B cell (primary cell): ENCODE measurements at regions not wholly inside any gene's neighbourhood (a gene's known extent, or its start where the extent isn't known, plus 50 kb on each side); places are given as distances from the start of the nearest gene placed in this dataset.
A peak's percentile ranks its signal among the peaks of the same experiment; 100 is the strongest.

Source experiments
- ATAC-seq: fragments of 200-7000 bp; cut with Tn5 transposase; one replicate; pipeline ENCODE4 v1.10.0; 2021; ENCODE audit warnings: low read depth, mild to moderate bottlenecking, moderate number of reproducible peaks, moderate library complexity
- CTCF ChIA-PET: fragments of 350-600 bp; sonication (Branson Sonifier 250); formaldehyde crosslinking; loops from one replicate; lab custom pipeline; 2021; ENCODE audit warnings: antibody characterized with exemption, inconsistent platforms; lab: Charles Lee
- POLR2A ChIA-PET: fragments of 350-600 bp; sonication (Branson Sonifier 250); formaldehyde crosslinking; loops from one replicate; lab custom pipeline; 2021; ENCODE audit warnings: antibody characterized with exemption; lab: Charles Lee
- DNase-seq: peaks from one replicate; pipeline ENCODE4 v3.0.0; 2013
- H2AFZ ChIP-seq: 2 replicates; pipeline ENCODE4 v1.6.1; 2012; ENCODE audit warnings: mild to moderate bottlenecking, low read depth, low read length; ENCODE audit not compliant: insufficient read depth, poor library complexity, severe bottlenecking
- H3K27ac ChIP-seq, 2 donors: 1 replicate in 1 of 2; 2 replicates in 1 of 2; pipeline ENCODE4 v1.5.1; 2012 to 2013; ENCODE audit warnings: low read length in 2 of 2, mild to moderate bottlenecking in 2 of 2, moderate library complexity in 1 of 2
- H3K27me3 ChIP-seq, 4 experiments: fragments of 200-600 bp in 1 of 4; sonication (generic) in 1 of 4; replicated peaks in 1 of 4; 1 replicate in 2 of 4; 2 replicates in 2 of 4; pipeline versions ENCODE4 v1.6.1 to v1.7.0; 2013 to 2016; ENCODE audit warnings: low read length in 3 of 4, mild to moderate bottlenecking in 2 of 4, mixed read lengths in 1 of 4, moderate library complexity in 1 of 4; ENCODE audit not compliant: insufficient read depth in 4 of 4, control insufficient read depth in 3 of 4; ENCODE audit errors: control extremely low read depth in 1 of 4
- H3K36me3 ChIP-seq, 2 experiments: replicated peaks in 1 of 2; 1 replicate in 1 of 2; 2 replicates in 1 of 2; pipeline versions ENCODE4 v1.6.1 to v1.7.1; 2013; ENCODE audit warnings: low read length in 1 of 2; ENCODE audit not compliant: insufficient read depth in 2 of 2, control insufficient read depth in 1 of 2; ENCODE audit errors: control extremely low read depth in 1 of 2, extremely low read depth in 1 of 2
- H3K4me1 ChIP-seq, 2 donors: fragments of 200-600 bp in 1 of 2; sonication (generic) in 1 of 2; 1 replicate in 1 of 2; 2 replicates in 1 of 2; pipeline versions ENCODE4 v1.5.1 to v1.6.1; 2013 to 2017; ENCODE audit warnings: low read length in 2 of 2; ENCODE audit not compliant: control insufficient read depth in 2 of 2, insufficient read depth in 2 of 2
- H3K4me2 ChIP-seq: replicated peaks from 2 replicates; pipeline ENCODE3; 2012; ENCODE audit warnings: mild to moderate bottlenecking, low read depth, low read length; ENCODE audit not compliant: poor library complexity, severe bottlenecking
- H3K4me3 ChIP-seq, 5 experiments: fragments of 200-600 bp in 1 of 5; sonication (generic) in 1 of 5; 1 replicate in 3 of 5; 2 replicates in 2 of 5; pipeline versions ENCODE4 v1.5.1 to v1.7.0; 2011 to 2016; ENCODE audit warnings: low read length in 4 of 5, mild to moderate bottlenecking in 4 of 5, low read depth in 2 of 5, control low read depth in 1 of 5, moderate library complexity in 1 of 5; ENCODE audit not compliant: insufficient read depth in 1 of 5; ENCODE audit errors: control extremely low read depth in 1 of 5, extremely low read depth in 1 of 5
- H3K79me2 ChIP-seq: fragments of 200-600 bp; sonication (generic); one replicate; pipeline ENCODE4 v1.6.0; 2016; ENCODE audit warnings: low read length; ENCODE audit not compliant: control insufficient read depth, insufficient read depth
- H3K9ac ChIP-seq: fragments of 200-600 bp; sonication (generic); 2 replicates; pipeline ENCODE4 v1.6.1; 2017; ENCODE audit warnings: mild to moderate bottlenecking, low read length, moderate library complexity
- H3K9me3 ChIP-seq, 3 donors: one replicate each; pipeline versions ENCODE4 v1.6.1 to v1.7.1; 2013; ENCODE audit warnings: low read length in 2 of 3; ENCODE audit not compliant: control insufficient read depth in 2 of 3, insufficient read depth in 1 of 3; ENCODE audit errors: control extremely low read depth in 1 of 3
- H4K20me1 ChIP-seq: 2 replicates; pipeline ENCODE4 v1.6.0; 2012; ENCODE audit warnings: mild to moderate bottlenecking, low read length; ENCODE audit not compliant: insufficient read depth, control insufficient read depth, poor library complexity, severe bottlenecking
- H3K27ac Mint-ChIP-seq: one replicate; pipeline ENCODE4 v1.8.0; 2021; ENCODE audit warnings: mixed read lengths
- H3K27me3 Mint-ChIP-seq: one replicate; pipeline ENCODE4 v1.8.0; 2021; ENCODE audit warnings: mixed read lengths
- H3K4me1 Mint-ChIP-seq: one replicate; pipeline ENCODE4 v1.8.0; 2021; ENCODE audit warnings: mixed read lengths
- H3K4me3 Mint-ChIP-seq: one replicate; pipeline ENCODE4 v1.8.0; 2021; ENCODE audit warnings: mixed read lengths
- H3K9me3 Mint-ChIP-seq: one replicate; pipeline ENCODE4 v1.8.0; 2022; ENCODE audit warnings: mixed read lengths; ENCODE audit not compliant: insufficient read depth
- EZH2 ChIP-seq: IDR thresholded peaks from 2 replicates; pipeline ENCODE4 v1.6.1; 2012; ENCODE audit warnings: borderline replicate concordance, low read depth, mild to moderate bottlenecking, moderate library complexity, low read length; ENCODE audit not compliant: insufficient read depth, poor library complexity, severe bottlenecking
- WGBS: methylation state at CpG from one replicate; pipeline ENCODE4 v1.1.5; 2013; ENCODE audit warnings: missing lambda C conversion rate; ENCODE audit not compliant: insufficient coverage; 5-methylcytosine and 5-hydroxymethylcytosine counted together
- intact Hi-C: fragments of 100-400 bp; cut with micrococcal nuclease; formaldehyde crosslinking; loops from one replicate; pipeline ENCODE4 v1.10.0; 2022
- TF ChIP-seq, protein P1 (sequence below): fragments of 200-600 bp; IDR thresholded peaks from one replicate; pipeline ENCODE4 v1.8.0; 2022; ENCODE audit warnings: antibody characterized with exemption, mild to moderate bottlenecking

DNA sequence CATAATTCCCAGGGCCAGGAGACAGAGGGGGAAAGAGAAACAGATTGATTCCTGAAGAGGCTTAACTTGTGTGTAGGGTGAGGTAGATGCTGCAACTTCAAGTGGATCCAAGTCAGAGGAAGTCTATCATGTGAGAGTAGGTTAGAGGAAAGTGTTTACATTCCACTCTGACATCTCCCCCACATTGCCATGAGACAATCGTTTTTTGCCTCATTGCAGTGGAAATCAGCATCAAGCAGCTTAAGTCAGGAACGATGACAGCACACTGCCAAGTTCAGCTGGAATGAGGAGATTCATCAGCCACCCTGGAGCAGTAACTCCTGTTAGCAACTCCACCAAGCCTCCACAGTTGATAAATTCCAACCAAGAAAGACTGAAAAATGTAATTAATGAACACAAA is 689.7 kb upstream of the MEF2C start:
- no peaks in the 10 kb centered on the region for H3K27me3 Mint-ChIP-seq
- CTCF ChIA-PET: no interaction called here
- no peak for TF ChIP-seq EZH2
- TF ChIP-seq, protein P1, sequence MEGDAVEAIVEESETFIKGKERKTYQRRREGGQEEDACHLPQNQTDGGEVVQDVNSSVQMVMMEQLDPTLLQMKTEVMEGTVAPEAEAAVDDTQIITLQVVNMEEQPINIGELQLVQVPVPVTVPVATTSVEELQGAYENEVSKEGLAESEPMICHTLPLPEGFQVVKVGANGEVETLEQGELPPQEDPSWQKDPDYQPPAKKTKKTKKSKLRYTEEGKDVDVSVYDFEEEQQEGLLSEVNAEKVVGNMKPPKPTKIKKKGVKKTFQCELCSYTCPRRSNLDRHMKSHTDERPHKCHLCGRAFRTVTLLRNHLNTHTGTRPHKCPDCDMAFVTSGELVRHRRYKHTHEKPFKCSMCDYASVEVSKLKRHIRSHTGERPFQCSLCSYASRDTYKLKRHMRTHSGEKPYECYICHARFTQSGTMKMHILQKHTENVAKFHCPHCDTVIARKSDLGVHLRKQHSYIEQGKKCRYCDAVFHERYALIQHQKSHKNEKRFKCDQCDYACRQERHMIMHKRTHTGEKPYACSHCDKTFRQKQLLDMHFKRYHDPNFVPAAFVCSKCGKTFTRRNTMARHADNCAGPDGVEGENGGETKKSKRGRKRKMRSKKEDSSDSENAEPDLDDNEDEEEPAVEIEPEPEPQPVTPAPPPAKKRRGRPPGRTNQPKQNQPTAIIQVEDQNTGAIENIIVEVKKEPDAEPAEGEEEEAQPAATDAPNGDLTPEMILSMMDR: no peak
- no peak overlapping the region for H3K4me2 ChIP-seq
- H3K9me3 ChIP-seq: no peaks in the 10 kb centered on the region
- H4K20me1 ChIP-seq: no peaks in the 10 kb centered on the region
- H2AFZ ChIP-seq: peak overlapping the region; percentile 2
- H3K4me1 Mint-ChIP-seq: no peaks in the 10 kb centered on the region
- H3K4me3 ChIP-seq: no peak overlapping the region
- H3K36me3 ChIP-seq: no peaks in the 10 kb centered on the region
- no peak overlapping the region for H3K27ac ChIP-seq
- H3K4me1 ChIP-seq: no peaks in the 10 kb centered on the region
- ATAC-seq: no peak
- H3K27me3 ChIP-seq: no peaks in the 10 kb centered on the region
- H3K9me3 Mint-ChIP-seq: no peaks in the 10 kb centered on the region
- no peaks in the 10 kb centered on the region for H3K79me2 ChIP-seq
- no peak overlapping the region for H3K27ac Mint-ChIP-seq
- intact Hi-C loops: no loop called here
- DNase-seq: no peak
- WGBS: no CpG with 5 or more reads among the region's 2 CpGs
- POLR2A ChIA-PET: no interaction called here
- no peak overlapping the region for H3K4me3 Mint-ChIP-seq
- H3K9ac ChIP-seq: no peak overlapping the region

DNA sequence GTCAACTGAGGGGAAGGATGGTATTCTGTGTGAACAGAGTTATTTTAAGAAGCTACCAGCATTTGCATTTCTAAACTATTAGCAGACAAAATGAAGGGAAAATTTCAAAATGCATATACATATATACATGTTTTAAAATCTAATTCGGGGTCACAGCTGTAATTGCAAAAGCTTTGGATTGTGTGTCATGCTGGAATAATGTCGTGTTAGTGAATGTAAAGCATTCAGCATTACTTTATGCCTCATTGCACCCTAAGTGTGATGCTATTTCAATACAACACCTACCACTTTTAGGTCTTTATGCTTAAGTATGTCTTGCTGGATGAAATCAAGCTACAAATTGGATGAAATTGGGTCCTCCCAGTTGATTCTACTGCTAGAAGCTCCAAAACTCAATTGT is 687.6 kb upstream of the MEF2C start:
- H3K27ac Mint-ChIP-seq: no peak overlapping the region
- no peaks in the 10 kb centered on the region for H3K27me3 Mint-ChIP-seq
- Histone ChIP-seq H3K4me1 (no peaks in the 10 kb centered on the region), H3K4me2 (no peak overlapping the region), H3K4me3 (no peak overlapping the region), H2AFZ (no peak overlapping the region), H3K9ac (no peak overlapping the region), H3K36me3 (no peaks in the 10 kb centered on the region), H3K27me3 (no peaks in the 10 kb centered on the region), H3K9me3 (no peaks in the 10 kb centered on the region), H4K20me1 (no peaks in the 10 kb centered on the region), H3K27ac (no peak overlapping the region), H3K79me2 (no peaks in the 10 kb centered on the region)
- no peaks in the 10 kb centered on the region for H3K4me1 Mint-ChIP-seq
- ChIA-PET CTCF (interaction anchor here (1.6 kb wide), 1 partner anchor 11 kb away, joined by 4 read pairs; no protein-coding TSS in a partner anchor), POLR2A (no interaction called here)
- no peak overlapping the region for H3K4me3 Mint-ChIP-seq
- TF ChIP-seq, protein P1: no peak
- no peak for TF ChIP-seq EZH2
- no peak for ATAC-seq
- no CpG with 5 or more reads among the region's 2 CpGs for WGBS
- no peak for DNase-seq
- intact Hi-C loops: no loop called here
- H3K9me3 Mint-ChIP-seq: no peaks in the 10 kb centered on the region
